ENCODE measurements at regions not wholly inside any gene's neighbourhood (a gene's known extent, or its start where the extent isn't known, plus 50 kb on each side); places are given as distances from the start of the nearest gene placed in this dataset.

DNA sequence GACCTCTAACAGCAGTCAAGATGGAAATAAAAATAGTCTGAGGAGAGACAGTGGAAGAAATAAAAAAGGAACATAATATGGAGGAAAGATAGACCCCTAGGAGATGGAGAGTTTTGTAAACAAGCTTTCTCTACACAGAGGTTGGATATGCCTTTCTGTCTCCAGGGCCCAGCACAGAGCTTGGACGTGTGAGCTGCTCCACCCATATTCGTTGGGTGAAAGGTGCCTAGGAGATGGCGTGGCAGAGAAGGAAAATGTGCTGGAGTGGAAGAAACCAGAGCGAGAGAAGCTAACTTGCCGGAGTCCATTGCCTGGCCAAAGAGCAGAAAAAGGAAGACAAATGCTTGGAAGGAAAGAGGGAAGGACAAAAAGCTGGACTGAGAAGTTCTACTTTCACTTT is 78.3 kb upstream of the LMO4 start (continued):
- TF ChIP-seq, protein P1, sequence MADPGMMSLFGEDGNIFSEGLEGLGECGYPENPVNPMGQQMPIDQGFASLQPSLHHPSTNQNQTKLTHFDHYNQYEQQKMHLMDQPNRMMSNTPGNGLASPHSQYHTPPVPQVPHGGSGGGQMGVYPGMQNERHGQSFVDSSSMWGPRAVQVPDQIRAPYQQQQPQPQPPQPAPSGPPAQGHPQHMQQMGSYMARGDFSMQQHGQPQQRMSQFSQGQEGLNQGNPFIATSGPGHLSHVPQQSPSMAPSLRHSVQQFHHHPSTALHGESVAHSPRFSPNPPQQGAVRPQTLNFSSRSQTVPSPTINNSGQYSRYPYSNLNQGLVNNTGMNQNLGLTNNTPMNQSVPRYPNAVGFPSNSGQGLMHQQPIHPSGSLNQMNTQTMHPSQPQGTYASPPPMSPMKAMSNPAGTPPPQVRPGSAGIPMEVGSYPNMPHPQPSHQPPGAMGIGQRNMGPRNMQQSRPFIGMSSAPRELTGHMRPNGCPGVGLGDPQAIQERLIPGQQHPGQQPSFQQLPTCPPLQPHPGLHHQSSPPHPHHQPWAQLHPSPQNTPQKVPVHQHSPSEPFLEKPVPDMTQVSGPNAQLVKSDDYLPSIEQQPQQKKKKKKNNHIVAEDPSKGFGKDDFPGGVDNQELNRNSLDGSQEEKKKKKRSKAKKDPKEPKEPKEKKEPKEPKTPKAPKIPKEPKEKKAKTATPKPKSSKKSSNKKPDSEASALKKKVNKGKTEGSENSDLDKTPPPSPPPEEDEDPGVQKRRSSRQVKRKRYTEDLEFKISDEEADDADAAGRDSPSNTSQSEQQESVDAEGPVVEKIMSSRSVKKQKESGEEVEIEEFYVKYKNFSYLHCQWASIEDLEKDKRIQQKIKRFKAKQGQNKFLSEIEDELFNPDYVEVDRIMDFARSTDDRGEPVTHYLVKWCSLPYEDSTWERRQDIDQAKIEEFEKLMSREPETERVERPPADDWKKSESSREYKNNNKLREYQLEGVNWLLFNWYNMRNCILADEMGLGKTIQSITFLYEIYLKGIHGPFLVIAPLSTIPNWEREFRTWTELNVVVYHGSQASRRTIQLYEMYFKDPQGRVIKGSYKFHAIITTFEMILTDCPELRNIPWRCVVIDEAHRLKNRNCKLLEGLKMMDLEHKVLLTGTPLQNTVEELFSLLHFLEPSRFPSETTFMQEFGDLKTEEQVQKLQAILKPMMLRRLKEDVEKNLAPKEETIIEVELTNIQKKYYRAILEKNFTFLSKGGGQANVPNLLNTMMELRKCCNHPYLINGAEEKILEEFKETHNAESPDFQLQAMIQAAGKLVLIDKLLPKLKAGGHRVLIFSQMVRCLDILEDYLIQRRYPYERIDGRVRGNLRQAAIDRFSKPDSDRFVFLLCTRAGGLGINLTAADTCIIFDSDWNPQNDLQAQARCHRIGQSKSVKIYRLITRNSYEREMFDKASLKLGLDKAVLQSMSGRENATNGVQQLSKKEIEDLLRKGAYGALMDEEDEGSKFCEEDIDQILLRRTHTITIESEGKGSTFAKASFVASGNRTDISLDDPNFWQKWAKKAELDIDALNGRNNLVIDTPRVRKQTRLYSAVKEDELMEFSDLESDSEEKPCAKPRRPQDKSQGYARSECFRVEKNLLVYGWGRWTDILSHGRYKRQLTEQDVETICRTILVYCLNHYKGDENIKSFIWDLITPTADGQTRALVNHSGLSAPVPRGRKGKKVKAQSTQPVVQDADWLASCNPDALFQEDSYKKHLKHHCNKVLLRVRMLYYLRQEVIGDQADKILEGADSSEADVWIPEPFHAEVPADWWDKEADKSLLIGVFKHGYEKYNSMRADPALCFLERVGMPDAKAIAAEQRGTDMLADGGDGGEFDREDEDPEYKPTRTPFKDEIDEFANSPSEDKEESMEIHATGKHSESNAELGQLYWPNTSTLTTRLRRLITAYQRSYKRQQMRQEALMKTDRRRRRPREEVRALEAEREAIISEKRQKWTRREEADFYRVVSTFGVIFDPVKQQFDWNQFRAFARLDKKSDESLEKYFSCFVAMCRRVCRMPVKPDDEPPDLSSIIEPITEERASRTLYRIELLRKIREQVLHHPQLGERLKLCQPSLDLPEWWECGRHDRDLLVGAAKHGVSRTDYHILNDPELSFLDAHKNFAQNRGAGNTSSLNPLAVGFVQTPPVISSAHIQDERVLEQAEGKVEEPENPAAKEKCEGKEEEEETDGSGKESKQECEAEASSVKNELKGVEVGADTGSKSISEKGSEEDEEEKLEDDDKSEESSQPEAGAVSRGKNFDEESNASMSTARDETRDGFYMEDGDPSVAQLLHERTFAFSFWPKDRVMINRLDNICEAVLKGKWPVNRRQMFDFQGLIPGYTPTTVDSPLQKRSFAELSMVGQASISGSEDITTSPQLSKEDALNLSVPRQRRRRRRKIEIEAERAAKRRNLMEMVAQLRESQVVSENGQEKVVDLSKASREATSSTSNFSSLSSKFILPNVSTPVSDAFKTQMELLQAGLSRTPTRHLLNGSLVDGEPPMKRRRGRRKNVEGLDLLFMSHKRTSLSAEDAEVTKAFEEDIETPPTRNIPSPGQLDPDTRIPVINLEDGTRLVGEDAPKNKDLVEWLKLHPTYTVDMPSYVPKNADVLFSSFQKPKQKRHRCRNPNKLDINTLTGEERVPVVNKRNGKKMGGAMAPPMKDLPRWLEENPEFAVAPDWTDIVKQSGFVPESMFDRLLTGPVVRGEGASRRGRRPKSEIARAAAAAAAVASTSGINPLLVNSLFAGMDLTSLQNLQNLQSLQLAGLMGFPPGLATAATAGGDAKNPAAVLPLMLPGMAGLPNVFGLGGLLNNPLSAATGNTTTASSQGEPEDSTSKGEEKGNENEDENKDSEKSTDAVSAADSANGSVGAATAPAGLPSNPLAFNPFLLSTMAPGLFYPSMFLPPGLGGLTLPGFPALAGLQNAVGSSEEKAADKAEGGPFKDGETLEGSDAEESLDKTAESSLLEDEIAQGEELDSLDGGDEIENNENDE (IDR thresholded peaks at IDR 0.05; ENCODE audit: insufficient replicate concordance, low read length), result no peak
- TF ChIP-seq CREB1 (IDR thresholded peaks at IDR 0.05) (no peak), RBBP5 (IDR thresholded peaks at IDR 0.05; ENCODE audit: borderline replicate concordance, low read depth, low read length) (no peak), TEAD4 (IDR thresholded peaks at IDR 0.05; ENCODE audit: low read depth, low read length) (no peak), CBX8 (IDR thresholded peaks at IDR 0.05; ENCODE audit: borderline replicate concordance, low read depth, low read length) (no peak), SIN3A (conservative IDR thresholded peaks at IDR 0.05 in 1 of 2, IDR thresholded peaks at IDR 0.05 in 1 of 2; ENCODE audit: low read depth in 1 of 2, low read length in 2 of 2) (no peak), EZH2 (IDR thresholded peaks at IDR 0.05; ENCODE audit: low read depth, low read length, severe bottlenecking) (no peak), ZNF274 (IDR thresholded peaks at IDR 0.05; ENCODE audit: borderline replicate concordance, extremely low read depth, low read length) (no peak), TCF12 (IDR thresholded peaks at IDR 0.05; ENCODE audit: low read depth, low read length) (no peak), POU5F1 (IDR thresholded peaks at IDR 0.05; ENCODE audit: low read depth, low read length) (no peak), EP300 (IDR thresholded peaks at IDR 0.05; ENCODE audit: borderline replicate concordance in 1 of 2, low read depth in 2 of 2, low read length in 2 of 2) (no peak)
- TF ChIP-seq, protein P2, sequence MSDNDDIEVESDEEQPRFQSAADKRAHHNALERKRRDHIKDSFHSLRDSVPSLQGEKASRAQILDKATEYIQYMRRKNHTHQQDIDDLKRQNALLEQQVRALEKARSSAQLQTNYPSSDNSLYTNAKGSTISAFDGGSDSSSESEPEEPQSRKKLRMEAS (IDR thresholded peaks at IDR 0.05), result no peak
